GM18861 (cell line): ENCODE measurements at regions not wholly inside any gene's neighbourhood (a gene's known extent, or its start where the extent isn't known, plus 50 kb on each side); places are given as distances from the start of the nearest gene placed in this dataset.

ENCODE experiments used
- ATAC-seq: cut with Tn5 transposase; IDR thresholded peaks from one replicate; pipeline ENCODE4 v1.9.1; 2021; ENCODE audit not compliant: unreplicated experiment

GRCh38 chr1:222109836-222110235, 367.9 kb upstream of the DUSP10 start:
- no peak for ATAC-seq

- no peak for ATAC-seq
Measured at GRCh38 chr1:222107975-222108374, 366.1 kb upstream of the DUSP10 start.

DNA sequence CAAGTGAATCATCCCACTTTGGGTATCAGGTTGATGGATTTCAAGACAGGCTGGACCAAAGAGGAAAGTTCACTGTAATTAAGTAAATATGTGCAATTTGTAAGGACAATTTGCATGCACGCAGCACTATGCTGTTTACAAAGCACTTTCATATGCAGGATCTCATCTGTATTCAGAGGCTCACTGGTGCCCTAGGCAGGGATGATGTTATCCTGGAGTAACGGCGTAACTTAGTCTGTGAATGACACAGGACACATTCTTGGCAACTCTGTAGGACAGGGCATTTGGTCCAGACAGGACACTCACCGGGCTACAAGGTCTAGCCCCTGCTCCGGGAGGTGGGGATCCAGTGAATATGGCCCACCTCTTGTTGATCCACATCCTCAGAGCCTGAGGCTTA, 365.4 kb upstream of the DUSP10 start:
- ATAC-seq = no peak

DNA sequence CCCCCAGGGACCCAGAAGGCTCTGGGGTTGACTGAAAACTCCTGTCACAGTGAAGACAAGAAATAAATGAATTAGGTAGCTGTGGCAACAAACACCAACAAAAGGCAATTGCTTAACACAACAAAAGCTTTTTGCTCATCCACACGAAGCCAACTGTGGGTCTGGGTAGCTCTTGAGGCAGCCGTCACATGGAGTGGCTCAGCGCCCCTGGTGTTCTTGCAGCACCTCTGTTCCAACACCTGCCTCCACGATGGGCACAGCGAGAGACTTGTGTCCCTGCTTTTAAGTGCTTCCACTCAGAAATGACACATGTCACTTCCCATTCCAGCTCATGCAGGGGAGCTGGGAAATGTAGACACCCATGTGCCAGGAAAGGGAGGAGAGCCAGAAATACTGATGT, 364.5 kb upstream of the DUSP10 start:
- ATAC-seq = no peak

DNA sequence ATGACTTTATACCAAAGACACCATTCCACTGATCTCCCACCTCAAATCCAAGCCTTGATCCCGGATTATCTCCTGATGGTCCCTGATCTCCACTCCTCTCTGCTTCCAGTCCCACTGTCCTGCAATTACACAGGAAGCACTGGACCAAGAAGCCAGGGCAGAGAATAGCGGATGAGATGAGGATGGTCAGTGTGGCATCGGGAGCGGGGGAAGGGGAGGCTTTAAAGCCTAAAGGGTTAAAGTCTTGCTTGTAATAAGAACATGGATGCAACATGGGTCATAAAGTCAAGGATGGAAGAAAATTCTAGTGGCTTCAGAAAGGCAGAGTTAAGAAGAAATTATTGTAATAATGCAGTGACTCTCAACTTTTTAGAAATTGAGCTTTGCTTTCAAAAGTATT, 364.0 kb upstream of the DUSP10 start:
- ATAC-seq = no peak

DNA sequence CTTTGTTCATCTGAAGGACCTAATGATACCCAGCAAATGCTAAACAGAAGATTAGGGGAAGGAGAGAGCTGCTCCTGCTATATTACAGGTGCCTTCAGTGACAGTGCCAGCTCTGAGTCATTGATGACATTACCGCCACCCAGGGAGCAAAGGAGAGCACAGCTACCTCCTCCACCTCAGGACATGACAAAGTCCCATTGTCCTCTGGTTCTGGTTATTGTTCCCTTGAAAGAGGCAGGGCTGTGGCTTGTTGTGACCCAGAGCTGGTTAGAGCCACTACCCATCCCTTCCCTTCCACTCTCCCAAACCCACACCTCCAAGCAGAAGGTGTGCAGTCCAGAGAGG, 363.5 kb upstream of the DUSP10 start:
- ATAC-seq = peak; percentile 75

GRCh38 chr1:222104694-222105392, 363.0 kb upstream of the DUSP10 start:
- ATAC-seq = no peak

GRCh38 chr1:222104097-222104496, 362.2 kb upstream of the DUSP10 start:
- no peak for ATAC-seq

DNA sequence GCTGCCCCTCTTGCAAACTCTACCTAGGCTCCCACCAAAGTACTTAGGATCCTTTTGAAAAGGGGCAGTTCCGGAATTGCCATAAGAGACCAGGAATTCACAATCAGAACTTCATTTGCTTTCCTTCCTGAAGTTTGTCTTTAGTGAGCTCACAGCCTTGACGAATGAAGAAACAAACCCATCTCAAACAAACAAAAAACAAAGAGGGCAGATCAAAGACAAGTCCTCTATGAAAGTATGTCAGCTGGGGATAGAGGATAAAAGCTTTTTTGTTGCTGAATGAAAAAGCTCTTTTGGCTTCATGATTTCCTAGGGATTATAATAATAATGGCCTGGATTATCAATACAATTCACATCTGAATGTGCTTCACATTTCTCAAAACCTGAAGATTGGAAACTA, 357.9 kb upstream of the DUSP10 start:
- no peak for ATAC-seq

DNA sequence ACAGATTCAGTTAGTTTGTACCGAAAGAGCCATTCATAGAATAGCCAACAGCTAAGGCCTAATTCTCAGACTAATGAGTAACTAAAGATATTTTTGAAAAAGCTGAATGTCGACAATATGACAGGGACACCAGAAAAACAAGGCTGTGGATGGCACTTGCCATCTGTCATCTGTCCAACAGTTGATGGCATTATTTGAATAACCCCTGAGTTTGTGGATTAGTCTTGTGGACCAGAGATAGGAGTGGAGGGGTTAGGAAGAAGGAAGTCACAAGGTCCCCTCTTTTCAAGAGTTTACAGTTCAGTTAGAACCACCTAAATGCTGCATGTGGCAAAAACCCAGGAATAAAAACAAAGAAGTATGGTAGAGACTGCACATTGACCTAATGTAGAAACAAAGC, 356.5 kb upstream of the DUSP10 start:
- ATAC-seq = no peak

DNA sequence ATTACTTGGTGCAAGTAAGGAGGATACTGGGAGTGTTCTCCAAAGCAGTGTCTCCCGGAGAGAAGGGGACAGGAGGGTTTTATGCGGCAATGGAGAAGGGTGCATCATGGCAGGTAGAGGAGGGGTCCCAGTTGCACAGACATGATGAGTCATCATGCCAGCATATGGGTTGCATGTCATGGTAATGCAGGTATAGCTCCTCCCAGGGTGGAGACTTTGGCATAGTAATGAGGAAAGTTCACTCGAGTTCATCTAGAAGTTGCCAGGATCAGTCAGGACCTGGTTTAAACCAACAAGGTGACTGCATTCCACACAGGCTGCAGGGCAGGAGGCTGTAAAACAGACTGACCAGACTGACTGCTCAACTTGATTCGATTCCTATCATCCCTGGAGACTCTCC, 355.7 kb upstream of the DUSP10 start:
- ATAC-seq = no peak

GRCh38 chr1:222096883-222097282, 355.0 kb upstream of the DUSP10 start:
- ATAC-seq = no peak

GRCh38 chr1:222096476-222096772, 354.5 kb upstream of the DUSP10 start:
- no peak for ATAC-seq

DNA sequence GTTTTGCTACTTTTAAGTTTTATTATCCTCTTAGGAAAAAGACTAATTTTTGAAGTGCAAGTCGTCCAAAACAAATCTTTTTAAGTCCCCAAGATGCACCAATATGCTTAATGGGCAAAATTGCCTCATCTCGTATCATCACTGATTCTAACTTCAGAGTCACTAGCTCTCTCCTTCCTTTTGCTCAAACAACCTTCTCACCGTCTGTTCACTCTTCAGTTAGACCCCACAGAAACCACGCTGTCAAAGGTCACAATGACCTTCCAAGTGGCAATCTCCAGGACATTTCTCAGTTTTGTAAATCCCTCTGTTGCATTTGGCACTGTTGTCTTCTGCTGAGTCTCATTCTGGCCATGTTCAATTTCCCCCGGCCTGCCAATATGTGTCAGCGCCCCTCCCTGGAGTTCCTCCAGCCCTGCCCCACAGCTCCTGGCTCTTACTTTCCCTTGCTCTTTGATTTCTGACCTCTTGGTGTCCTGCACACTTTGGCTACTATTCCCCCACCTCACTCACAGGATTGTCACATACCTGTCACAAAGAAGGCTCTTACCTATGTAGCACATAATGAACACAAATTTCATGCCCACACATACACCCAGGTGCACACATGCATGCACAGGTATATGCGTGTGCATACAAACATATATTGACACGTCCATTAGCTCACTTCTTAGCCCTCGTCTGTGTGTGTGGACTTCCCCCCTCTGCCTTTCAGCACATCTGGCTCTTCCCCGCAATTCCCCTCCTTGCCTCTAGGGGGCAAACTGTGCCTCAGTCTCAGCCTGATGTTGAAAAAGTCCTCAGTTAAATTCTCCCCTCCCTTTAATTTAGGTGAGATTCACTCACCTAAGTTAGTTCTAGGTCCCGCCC, 354.0 kb upstream of the DUSP10 start:
- ATAC-seq = no peak

- ATAC-seq = no peak
Measured at GRCh38 chr1:222093518-222093917, 351.6 kb upstream of the DUSP10 start.

- ATAC-seq = no peak
Measured at GRCh38 chr1:222090103-222090502, 348.2 kb upstream of the DUSP10 start.

GRCh38 chr1:222087221-222087920, 345.5 kb upstream of the DUSP10 start:
- no peak for ATAC-seq

GRCh38 chr1:222084996-222085395, 343.1 kb upstream of the DUSP10 start:
- no peak for ATAC-seq

GRCh38 chr1:222084048-222084447, 342.2 kb upstream of the DUSP10 start:
- no peak for ATAC-seq

DNA sequence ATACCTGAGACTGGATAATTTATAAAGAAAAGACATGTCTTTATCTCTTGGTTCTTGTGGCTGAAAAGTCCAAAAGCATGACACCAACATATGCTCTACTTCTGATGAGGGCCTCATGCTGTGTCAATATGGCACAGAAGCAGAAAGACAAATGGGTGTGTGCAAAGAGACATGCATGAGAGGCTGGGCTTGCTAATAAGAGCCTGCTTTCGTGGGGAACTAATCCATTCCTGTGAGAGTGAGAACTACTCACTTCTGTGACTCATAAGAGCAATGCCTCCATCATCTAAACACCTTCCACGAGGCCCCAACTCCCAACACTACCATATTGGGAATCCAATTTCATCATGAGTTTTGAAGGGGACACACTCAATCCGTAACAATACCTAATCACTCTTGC, 340.0 kb upstream of the DUSP10 start:
- no peak for ATAC-seq

DNA sequence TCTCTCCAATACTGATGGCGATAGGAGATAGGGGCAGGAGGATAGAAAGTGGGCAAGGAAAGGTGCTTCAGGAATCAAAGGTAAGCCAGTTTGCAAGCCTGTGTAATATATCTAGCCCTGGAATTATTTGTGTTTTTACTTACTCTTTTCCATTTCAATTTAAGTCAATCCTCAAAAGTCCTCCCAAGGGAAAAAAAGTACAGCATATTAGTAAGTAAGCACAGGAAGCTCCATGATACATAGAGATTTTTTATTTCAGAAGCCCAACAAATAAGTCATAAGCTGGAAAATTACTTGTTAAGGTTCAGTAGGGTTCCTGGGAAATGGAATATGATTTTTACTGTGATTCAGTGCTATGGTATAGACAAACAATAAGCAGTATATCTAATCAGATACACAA, 337.7 kb upstream of the DUSP10 start:
- ATAC-seq = no peak

DNA sequence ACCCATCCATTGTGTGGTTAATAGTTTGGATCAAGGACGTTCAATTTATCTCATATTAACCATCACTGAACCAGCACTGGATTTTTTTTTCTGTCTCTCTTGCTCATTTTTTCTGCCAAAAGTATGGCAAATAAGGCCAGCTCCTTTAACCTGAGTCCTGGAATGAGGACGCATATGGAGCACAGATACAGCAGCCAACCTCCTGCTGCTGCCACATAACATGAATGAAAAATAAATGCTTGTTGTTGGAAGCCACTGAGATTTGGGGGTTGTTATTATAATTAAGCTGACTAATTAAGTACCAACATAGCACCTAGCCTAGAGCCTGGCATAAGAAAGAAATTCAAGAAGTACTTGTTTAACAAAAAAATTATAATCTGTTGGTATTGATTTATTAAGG, 335.3 kb upstream of the DUSP10 start:
- no peak for ATAC-seq
